ENCODE measurements at regions not wholly inside any gene's neighbourhood (a gene's known extent, or its start where the extent isn't known, plus 50 kb on each side); places are given as distances from the start of the nearest gene placed in this dataset.

GRCh38 chr20:2245637-2246036 lies 50.2 kb upstream of the TGM3 start:
- peaks cover 25% of the 10 kb centered on the region for H3K27me3 Mint-ChIP-seq (ENCODE audit: low read depth, unreplicated experiment)
- Histone ChIP-seq H3K36me3 (ENCODE audit: insufficient read depth, low read length) (no peaks in the 10 kb centered on the region), H3K4me1 (ENCODE audit: insufficient read depth, low read length) (no peaks in the 10 kb centered on the region), H3K79me2 (ENCODE audit: insufficient read depth, low read length) (no peaks in the 10 kb centered on the region), H3K4me3 (ENCODE audit: insufficient read depth, low read depth, low read length) (no peak overlapping the region), H2AFZ (ENCODE audit: low read depth, low read length) (no peak overlapping the region), H3K9ac (ENCODE audit: low read length) (no peak overlapping the region), H3K9me3 (ENCODE audit: insufficient read depth, low read depth, low read length) (no peaks in the 10 kb centered on the region), H4K20me1 (ENCODE audit: insufficient read depth, low read length) (no peaks in the 10 kb centered on the region), H3K27me3 (ENCODE audit: insufficient read depth, low read length) (peaks cover 37% of the 10 kb centered on the region), H3K4me2 (ENCODE audit: low read length) (no peak overlapping the region), H3K27ac (ENCODE audit: low read depth, low read length) (no peak overlapping the region)
- no peak for FAIRE-seq
- H3K9me3 Mint-ChIP-seq (ENCODE audit: unreplicated experiment), result no peaks in the 10 kb centered on the region
- no peak for DNase-seq (ENCODE audit: low read depth)
- H3K27ac Mint-ChIP-seq (ENCODE audit: unreplicated experiment), result no peak overlapping the region
- TF ChIP-seq CTCF (IDR thresholded peaks at IDR 0.05; ENCODE audit: insufficient read depth, low read depth, low read length), result no peak
- TF ChIP-seq EZH2 (IDR thresholded peaks at IDR 0.05; ENCODE audit: insufficient read depth, low read length), result no peak
- H3K36me3 Mint-ChIP-seq (ENCODE audit: low read depth, unreplicated experiment), result no peaks in the 10 kb centered on the region
- no peaks in the 10 kb centered on the region for H3K4me1 Mint-ChIP-seq (ENCODE audit: low read depth, unreplicated experiment)
- H3K4me3 Mint-ChIP-seq (ENCODE audit: unreplicated experiment), result no peak overlapping the region

All from astrocyte (in vitro differentiated cells and primary cell).